SK-N-SH (cell line): ENCODE measurements at regions not wholly inside any gene's neighbourhood (a gene's known extent, or its start where the extent isn't known, plus 50 kb on each side); places are given as distances from the start of the nearest gene placed in this dataset.

Experiments used
- CTCF ChIA-PET: fragments of 300-600, 350-600 bp; formaldehyde crosslinking; extraction: SDS; loops from one replicate; lab custom pipeline; 2021; lab: Yijun Ruan, JAX
- POLR2A ChIA-PET: fragments of 350-600 bp; sonication (Branson Sonifier 250); formaldehyde crosslinking; extraction: SDS; loops from one replicate; lab custom pipeline; 2020; ENCODE audit warnings: antibody characterized with exemption, inconsistent platforms; lab: Yijun Ruan, JAX
- DNase-seq: peaks from one replicate; pipeline ENCODE4 v3.0.0; 2012
- H2AFZ ChIP-seq: fragments of 200-600 bp; sonication (generic); 2 replicates; pipeline ENCODE4 v1.8.1; 2016; ENCODE audit warnings: antibody characterized with exemption, mild to moderate bottlenecking, low read depth
- H3F3A ChIP-seq: fragments of 200-600 bp; sonication (generic); replicated peaks from 2 replicates; pipeline ENCODE3; 2016; ENCODE audit warnings: antibody characterized with exemption, mild to moderate bottlenecking; ENCODE audit not compliant: insufficient read depth
- H3K27ac ChIP-seq, 2 experiments: fragments of 200-500 bp in 1 of 2; fragments of 200-600 bp in 1 of 2; sonication (Bioruptor generic) in 1 of 2; sonication (generic), shearing (Covaris generic) in 1 of 2; 2 replicates each; pipeline versions ENCODE4 v1.5.1 to v1.6.1; 2014 to 2016; ENCODE audit warnings: low read depth in 2 of 2, inconsistent platforms in 1 of 2, low read length in 1 of 2, mild to moderate bottlenecking in 1 of 2, mixed read lengths in 1 of 2
- H3K27me3 ChIP-seq: fragments of 200-600 bp; sonication (generic), shearing (Covaris generic); 2 replicates; pipeline ENCODE4 v1.6.1; 2016; ENCODE audit warnings: mixed run types; ENCODE audit not compliant: insufficient read depth
- H3K36me3 ChIP-seq, 2 experiments: fragments of 200-500 bp in 1 of 2; fragments of 200-600 bp in 1 of 2; sonication (Bioruptor generic) in 1 of 2; sonication (generic) in 1 of 2; replicated peaks in 1 of 2; 2 replicates each; pipeline versions ENCODE3 to v1.5.1; 2014 to 2016; ENCODE audit warnings: low read length in 1 of 2, mild to moderate bottlenecking in 1 of 2; ENCODE audit not compliant: insufficient read depth in 2 of 2, control insufficient read depth in 1 of 2
- H3K4me1 ChIP-seq, 2 experiments: fragments of 200-500 bp in 1 of 2; fragments of 200-600 bp in 1 of 2; sonication (Bioruptor generic) in 1 of 2; sonication (generic), shearing (Covaris generic) in 1 of 2; 2 replicates each; pipeline versions ENCODE4 v1.5.1 to v1.6.1; 2014 to 2016; ENCODE audit warnings: low read depth in 1 of 2, low read length in 1 of 2, mixed run types in 1 of 2; ENCODE audit not compliant: insufficient read depth in 2 of 2, control insufficient read depth in 1 of 2
- H3K4me2 ChIP-seq: fragments of 200-600 bp; sonication (generic), shearing (Covaris generic); 2 replicates; pipeline ENCODE4 v1.6.1; 2017; ENCODE audit warnings: mixed run types
- H3K4me3 ChIP-seq, 2 experiments: fragments of 200-500 bp in 1 of 2; fragments of 200-600 bp in 1 of 2; sonication (Bioruptor generic) in 1 of 2; sonication (generic), shearing (Covaris generic) in 1 of 2; 2 replicates each; pipeline versions ENCODE4 v1.5.1 to v1.8.1; 2014 to 2016; ENCODE audit warnings: low read depth in 2 of 2, inconsistent platforms in 1 of 2, low read length in 1 of 2, mild to moderate bottlenecking in 1 of 2, mixed read lengths in 1 of 2, moderate library complexity in 1 of 2
- H3K79me2 ChIP-seq: fragments of 200-600 bp; sonication (generic); 2 replicates; pipeline ENCODE4 v1.8.1; 2017; ENCODE audit warnings: mild to moderate bottlenecking; ENCODE audit not compliant: insufficient read depth
- H3K9ac ChIP-seq: fragments of 200-600 bp; sonication (generic); 2 replicates; pipeline ENCODE4 v1.6.1; 2017; ENCODE audit warnings: mixed run types
- H3K9me2 ChIP-seq: fragments of 200-600 bp; sonication (generic); 2 replicates; pipeline ENCODE4 v1.6.1; 2017; ENCODE audit warnings: mixed run types
- H3K9me3 ChIP-seq: fragments of 200-600 bp; sonication (generic); 2 replicates; pipeline ENCODE4 v1.6.1; 2017; ENCODE audit warnings: mixed run types, mild to moderate bottlenecking, moderate library complexity
- H4K20me1 ChIP-seq: fragments of 200-600 bp; sonication (generic); 2 replicates; pipeline ENCODE4 v1.6.1; 2017; ENCODE audit warnings: mild to moderate bottlenecking, mixed run types; ENCODE audit not compliant: insufficient read depth
- FOXJ3 ChIP-seq: sonication (generic); formaldehyde crosslinking; IDR thresholded peaks from 2 replicates; pipeline ENCODE4 v1.5.1; 2020; ENCODE audit warnings: mild to moderate bottlenecking, missing genetic modification reagents
- GABPA ChIP-seq: IDR thresholded peaks from 2 replicates; pipeline ENCODE4 v1.4.0; 2012; ENCODE audit warnings: low read depth, mild to moderate bottlenecking
- GATA2 ChIP-seq: sonication (generic); formaldehyde crosslinking; IDR thresholded peaks from 2 replicates; pipeline ENCODE4 v1.5.0; 2020; ENCODE audit warnings: mild to moderate bottlenecking, missing genetic modification reagents
- MXI1 ChIP-seq: IDR thresholded peaks from 2 replicates; pipeline ENCODE4 v1.6.1; 2012; ENCODE audit warnings: mild to moderate bottlenecking, low read depth, low read length, improper control_type of control experiment
- RAD21 ChIP-seq: IDR thresholded peaks from 2 replicates; pipeline ENCODE4 v1.6.1; 2012; ENCODE audit warnings: mild to moderate bottlenecking, low read length
- RCOR1 ChIP-seq: fragments of 150-350 bp; IDR thresholded peaks from 2 replicates; pipeline ENCODE4 v1.6.1; 2017; ENCODE audit warnings: antibody characterized with exemption, low read length
- RFX5 ChIP-seq: IDR thresholded peaks from 2 replicates; pipeline ENCODE4 v1.6.1; 2012; ENCODE audit warnings: mild to moderate bottlenecking, improper control_type of control experiment, low read length
- RXRA ChIP-seq: IDR thresholded peaks from 2 replicates; pipeline ENCODE4 v1.4.0; 2012; ENCODE audit warnings: low read depth, mild to moderate bottlenecking, borderline replicate concordance
- SIN3A ChIP-seq: IDR thresholded peaks from 2 replicates; pipeline ENCODE4 v1.6.1; 2012; ENCODE audit warnings: low read depth, mild to moderate bottlenecking, low read length, moderate library complexity, borderline replicate concordance
- SMC3 ChIP-seq: IDR thresholded peaks from 2 replicates; pipeline ENCODE4 v1.6.1; 2012; ENCODE audit warnings: low read depth, low read length, improper control_type of control experiment
- WGBS: methylation state at CpG from one replicate; pipeline ENCODE4 v1.1.6; 2017; ENCODE audit warnings: low lambda C conversion rate; 5-methylcytosine and 5-hydroxymethylcytosine counted together
- TF ChIP-seq, protein P1 (sequence below): fragments of 150-350 bp; IDR thresholded peaks from 2 replicates; pipeline ENCODE4 v1.6.1; 2016; ENCODE audit warnings: mild to moderate bottlenecking, low read depth, low read length
- TF ChIP-seq, protein P2 (sequence below): fragments of 200-600 bp; sonication (generic); IDR thresholded peaks from 2 replicates; pipeline ENCODE4 v1.6.1; 2017; ENCODE audit warnings: antibody characterized with exemption, mild to moderate bottlenecking, moderate library complexity
- TF ChIP-seq, protein P3 (sequence below): IDR thresholded peaks from 2 replicates; pipeline ENCODE4 v1.4.0; 2012; ENCODE audit warnings: low read depth
- TF ChIP-seq, protein P4 (sequence below): IDR thresholded peaks from 2 replicates; pipeline ENCODE4 v1.4.0; 2012; ENCODE audit warnings: low read depth, borderline replicate concordance
- TF ChIP-seq, protein P5 (sequence below): IDR thresholded peaks from 2 replicates; pipeline ENCODE4 v1.4.0; 2012; ENCODE audit warnings: low read depth, borderline replicate concordance

DNA sequence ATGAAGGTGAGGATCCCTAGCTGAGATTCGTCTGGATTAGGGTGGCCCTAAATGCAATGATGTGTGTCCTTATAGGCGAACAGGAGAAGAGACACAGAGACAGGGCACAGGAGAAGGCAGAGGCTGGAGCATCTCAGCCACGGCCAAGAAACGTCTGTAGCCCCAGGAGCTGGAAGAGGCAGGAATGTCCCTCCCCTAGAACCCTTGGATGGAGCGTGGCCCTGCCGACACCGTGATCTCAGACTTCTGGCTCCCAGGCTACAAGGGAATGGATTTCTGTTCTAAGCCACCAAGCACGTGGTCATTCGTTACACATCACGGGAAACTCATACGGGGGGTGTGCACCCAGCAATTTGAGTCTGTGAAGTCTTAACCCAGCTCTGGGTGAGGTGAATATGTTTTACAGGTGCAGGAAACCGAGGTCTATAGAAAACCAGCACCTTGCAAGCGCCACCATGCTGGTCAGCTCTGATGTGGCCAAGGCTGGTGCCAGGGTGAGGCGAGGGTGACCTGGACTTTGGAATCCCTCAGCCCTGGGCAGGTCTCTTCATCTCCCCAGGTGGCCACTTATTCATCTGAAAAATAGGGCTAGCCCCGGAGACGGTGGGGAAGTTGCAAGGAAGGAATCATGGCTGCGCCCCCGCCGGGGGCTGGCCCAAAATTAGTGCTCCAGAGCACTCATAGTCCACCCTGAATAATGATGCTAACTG lies 89.5 kb upstream of the FGF3 start:
- WGBS = 58% methylated on average over 19 of the region's 19 CpGs

DNA sequence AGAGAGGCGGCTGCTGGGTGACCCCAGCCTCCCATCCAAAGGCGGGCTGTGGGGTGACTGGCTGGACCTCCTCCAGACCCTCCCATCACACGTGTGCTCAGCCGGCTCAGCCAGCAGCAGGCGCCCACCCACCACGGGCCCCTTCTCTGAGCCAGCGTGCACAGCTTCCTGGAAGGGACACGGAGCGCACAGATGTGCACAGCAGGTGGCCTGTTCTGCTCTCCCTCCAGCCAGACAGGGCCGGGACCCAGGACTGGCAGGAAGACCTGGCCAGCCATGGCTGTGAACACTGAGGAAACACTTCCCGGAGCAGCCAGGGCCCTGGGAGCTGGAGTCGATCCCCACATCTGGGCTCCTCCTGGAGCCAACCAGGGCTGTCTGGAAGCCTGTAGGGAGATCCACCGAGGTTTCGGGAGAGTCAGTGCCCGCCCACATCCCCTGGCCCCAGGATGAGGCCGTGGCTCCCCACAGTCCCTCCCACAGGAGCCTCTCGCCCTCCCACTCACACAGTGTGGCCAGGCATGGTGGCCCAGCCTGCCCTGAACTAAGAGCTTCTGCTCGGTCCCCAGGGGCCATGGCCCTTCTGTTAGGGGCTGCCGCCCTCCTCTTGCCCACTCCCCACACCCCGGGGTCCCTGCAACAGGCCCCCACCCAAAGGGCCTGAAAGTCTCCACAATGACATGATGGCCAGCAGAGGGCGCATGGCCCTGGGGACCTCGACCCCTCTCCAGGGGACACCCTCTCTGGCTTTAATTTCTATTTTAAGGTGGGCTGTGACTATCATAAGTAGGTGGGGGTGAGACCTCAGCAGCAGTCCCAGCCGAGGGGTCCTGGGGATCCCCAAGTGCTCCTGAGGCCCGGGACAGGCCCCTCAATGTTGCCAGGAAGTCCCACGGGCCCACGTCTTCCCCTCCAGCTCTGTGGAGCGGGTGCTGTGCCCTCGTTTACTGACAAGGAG lies 90.6 kb upstream of the FGF3 start:
- H2AFZ ChIP-seq = no peak overlapping the region
- 49% methylated on average over 18 of the region's 28 CpGs for WGBS
- H3K27ac ChIP-seq = peak overlapping the region in 1 of 2 experiments; percentile 55; a peak in 1 of 4 replicates
- peaks cover 0 to 66% of the 10 kb centered on the region in 2 experiments; a peak in 1 of 4 replicates for H3K4me1 ChIP-seq
- no peaks in the 10 kb centered on the region for H3K27me3 ChIP-seq
- no peak for TF ChIP-seq RCOR1
- TF ChIP-seq, protein P1, sequence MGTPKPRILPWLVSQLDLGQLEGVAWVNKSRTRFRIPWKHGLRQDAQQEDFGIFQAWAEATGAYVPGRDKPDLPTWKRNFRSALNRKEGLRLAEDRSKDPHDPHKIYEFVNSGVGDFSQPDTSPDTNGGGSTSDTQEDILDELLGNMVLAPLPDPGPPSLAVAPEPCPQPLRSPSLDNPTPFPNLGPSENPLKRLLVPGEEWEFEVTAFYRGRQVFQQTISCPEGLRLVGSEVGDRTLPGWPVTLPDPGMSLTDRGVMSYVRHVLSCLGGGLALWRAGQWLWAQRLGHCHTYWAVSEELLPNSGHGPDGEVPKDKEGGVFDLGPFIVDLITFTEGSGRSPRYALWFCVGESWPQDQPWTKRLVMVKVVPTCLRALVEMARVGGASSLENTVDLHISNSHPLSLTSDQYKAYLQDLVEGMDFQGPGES = no peak
- TF ChIP-seq, protein P2, sequence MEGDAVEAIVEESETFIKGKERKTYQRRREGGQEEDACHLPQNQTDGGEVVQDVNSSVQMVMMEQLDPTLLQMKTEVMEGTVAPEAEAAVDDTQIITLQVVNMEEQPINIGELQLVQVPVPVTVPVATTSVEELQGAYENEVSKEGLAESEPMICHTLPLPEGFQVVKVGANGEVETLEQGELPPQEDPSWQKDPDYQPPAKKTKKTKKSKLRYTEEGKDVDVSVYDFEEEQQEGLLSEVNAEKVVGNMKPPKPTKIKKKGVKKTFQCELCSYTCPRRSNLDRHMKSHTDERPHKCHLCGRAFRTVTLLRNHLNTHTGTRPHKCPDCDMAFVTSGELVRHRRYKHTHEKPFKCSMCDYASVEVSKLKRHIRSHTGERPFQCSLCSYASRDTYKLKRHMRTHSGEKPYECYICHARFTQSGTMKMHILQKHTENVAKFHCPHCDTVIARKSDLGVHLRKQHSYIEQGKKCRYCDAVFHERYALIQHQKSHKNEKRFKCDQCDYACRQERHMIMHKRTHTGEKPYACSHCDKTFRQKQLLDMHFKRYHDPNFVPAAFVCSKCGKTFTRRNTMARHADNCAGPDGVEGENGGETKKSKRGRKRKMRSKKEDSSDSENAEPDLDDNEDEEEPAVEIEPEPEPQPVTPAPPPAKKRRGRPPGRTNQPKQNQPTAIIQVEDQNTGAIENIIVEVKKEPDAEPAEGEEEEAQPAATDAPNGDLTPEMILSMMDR = peak; percentile 76
- TF ChIP-seq GABPA = no peak
- no peak for TF ChIP-seq MXI1
- TF ChIP-seq SIN3A = no peak
- TF ChIP-seq, protein P3, sequence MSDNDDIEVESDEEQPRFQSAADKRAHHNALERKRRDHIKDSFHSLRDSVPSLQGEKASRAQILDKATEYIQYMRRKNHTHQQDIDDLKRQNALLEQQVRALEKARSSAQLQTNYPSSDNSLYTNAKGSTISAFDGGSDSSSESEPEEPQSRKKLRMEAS = no peak
- TF ChIP-seq SMC3 = peak; percentile 14; the same call in 1 of the 2 replicates
- TF ChIP-seq RFX5 = no peak
- TF ChIP-seq RAD21 = peak; percentile 33
- no peak for TF ChIP-seq RXRA
- TF ChIP-seq, all 33 proteins: peak for 3
- no peaks in the 10 kb centered on the region for H3K79me2 ChIP-seq
- no peaks in the 10 kb centered on the region for H3K9me2 ChIP-seq
- ChIA-PET CTCF (interaction anchor here (0.6 to 17.3 kb wide), 41 partner anchors 8 to 1008 kb away, joined by 3 to 249 read pairs (median 4); partner anchors contain the start of genes FGF19, FGF3 and LTO1), POLR2A (interaction anchor here (0.9 kb wide), 1 partner anchor 17 kb away, joined by 5 read pairs; no protein-coding TSS in a partner anchor)
- DNase-seq = peak; percentile 74
- no peak overlapping the region for H3K9ac ChIP-seq
- H3K4me2 ChIP-seq = no peak overlapping the region
- no peaks in the 10 kb centered on the region for H3K9me3 ChIP-seq
- H3F3A ChIP-seq = no peaks in the 10 kb centered on the region
- H3K4me3 ChIP-seq = no peak overlapping the region
- H3K36me3 ChIP-seq = no peaks in the 10 kb centered on the region
- H4K20me1 ChIP-seq = no peaks in the 10 kb centered on the region

More for the DNA sequence above, 89.5 kb upstream of the FGF3 start:
- Histone ChIP-seq H3K4me2 (no peak overlapping the region), H3K79me2 (no peaks in the 10 kb centered on the region), H3K4me1 (peaks cover 0 to 75% of the 10 kb centered on the region in 2 experiments; a peak in 1 of 4 replicates), H3K9me2 (no peaks in the 10 kb centered on the region), H3K36me3 (no peaks in the 10 kb centered on the region), H3K27me3 (no peaks in the 10 kb centered on the region), H2AFZ (no peak overlapping the region), H3K9me3 (no peaks in the 10 kb centered on the region), H3K9ac (no peak overlapping the region), H3K27ac (no peak overlapping the region; a peak in 1 of 4 replicates), H3K4me3 (no peak overlapping the region), H3F3A (no peaks in the 10 kb centered on the region), H4K20me1 (no peaks in the 10 kb centered on the region)
- DNase-seq = no peak
- POLR2A ChIA-PET = interaction anchor here (0.9 kb wide), 1 partner anchor 16 kb away, joined by 5 read pairs; no protein-coding TSS in a partner anchor
- TF ChIP-seq RCOR1 (no peak), FOXJ3 (CRISPR knock-in tag) (no peak), SMC3 (no peak), GATA2 (CRISPR knock-in tag) (no peak)
- TF ChIP-seq, protein P4, sequence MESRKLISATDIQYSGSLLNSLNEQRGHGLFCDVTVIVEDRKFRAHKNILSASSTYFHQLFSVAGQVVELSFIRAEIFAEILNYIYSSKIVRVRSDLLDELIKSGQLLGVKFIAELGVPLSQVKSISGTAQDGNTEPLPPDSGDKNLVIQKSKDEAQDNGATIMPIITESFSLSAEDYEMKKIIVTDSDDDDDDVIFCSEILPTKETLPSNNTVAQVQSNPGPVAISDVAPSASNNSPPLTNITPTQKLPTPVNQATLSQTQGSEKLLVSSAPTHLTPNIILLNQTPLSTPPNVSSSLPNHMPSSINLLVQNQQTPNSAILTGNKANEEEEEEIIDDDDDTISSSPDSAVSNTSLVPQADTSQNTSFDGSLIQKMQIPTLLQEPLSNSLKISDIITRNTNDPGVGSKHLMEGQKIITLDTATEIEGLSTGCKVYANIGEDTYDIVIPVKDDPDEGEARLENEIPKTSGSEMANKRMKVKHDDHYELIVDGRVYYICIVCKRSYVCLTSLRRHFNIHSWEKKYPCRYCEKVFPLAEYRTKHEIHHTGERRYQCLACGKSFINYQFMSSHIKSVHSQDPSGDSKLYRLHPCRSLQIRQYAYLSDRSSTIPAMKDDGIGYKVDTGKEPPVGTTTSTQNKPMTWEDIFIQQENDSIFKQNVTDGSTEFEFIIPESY = no peak
- TF ChIP-seq, protein P5, sequence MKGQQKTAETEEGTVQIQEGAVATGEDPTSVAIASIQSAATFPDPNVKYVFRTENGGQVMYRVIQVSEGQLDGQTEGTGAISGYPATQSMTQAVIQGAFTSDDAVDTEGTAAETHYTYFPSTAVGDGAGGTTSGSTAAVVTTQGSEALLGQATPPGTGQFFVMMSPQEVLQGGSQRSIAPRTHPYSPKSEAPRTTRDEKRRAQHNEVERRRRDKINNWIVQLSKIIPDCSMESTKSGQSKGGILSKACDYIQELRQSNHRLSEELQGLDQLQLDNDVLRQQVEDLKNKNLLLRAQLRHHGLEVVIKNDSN = no peak
- CTCF ChIA-PET = interaction anchor here (0.6 to 17.3 kb wide), 23 partner anchors 10 to 1007 kb away, joined by 3 to 249 read pairs (median 6); partner anchors contain the start of gene FGF19
